Choroid plexus epithelial cell (primary cell): ENCODE measurements at regions not wholly inside any gene's neighbourhood (a gene's known extent, or its start where the extent isn't known, plus 50 kb on each side); places are given as distances from the start of the nearest gene placed in this dataset.

ENCODE experiments used
- DNase-seq: peaks from one replicate; pipeline ENCODE4 v3.0.0-alpha.2; 2010; ENCODE audit warnings: low read depth
- H3K4me3 ChIP-seq: 2 replicates; pipeline ENCODE4 v1.5.1; 2011; ENCODE audit warnings: low read depth, mild to moderate bottlenecking, control low read depth, low read length, moderate library complexity
- TF ChIP-seq, protein P1 (sequence below): conservative IDR thresholded peaks from 2 replicates; pipeline ENCODE4 v1.5.1; 2011; ENCODE audit warnings: low read depth, mild to moderate bottlenecking, control low read depth, inconsistent platforms, low read length, moderate library complexity

- peak; percentile 12 for DNase-seq
- TF ChIP-seq, protein P1, sequence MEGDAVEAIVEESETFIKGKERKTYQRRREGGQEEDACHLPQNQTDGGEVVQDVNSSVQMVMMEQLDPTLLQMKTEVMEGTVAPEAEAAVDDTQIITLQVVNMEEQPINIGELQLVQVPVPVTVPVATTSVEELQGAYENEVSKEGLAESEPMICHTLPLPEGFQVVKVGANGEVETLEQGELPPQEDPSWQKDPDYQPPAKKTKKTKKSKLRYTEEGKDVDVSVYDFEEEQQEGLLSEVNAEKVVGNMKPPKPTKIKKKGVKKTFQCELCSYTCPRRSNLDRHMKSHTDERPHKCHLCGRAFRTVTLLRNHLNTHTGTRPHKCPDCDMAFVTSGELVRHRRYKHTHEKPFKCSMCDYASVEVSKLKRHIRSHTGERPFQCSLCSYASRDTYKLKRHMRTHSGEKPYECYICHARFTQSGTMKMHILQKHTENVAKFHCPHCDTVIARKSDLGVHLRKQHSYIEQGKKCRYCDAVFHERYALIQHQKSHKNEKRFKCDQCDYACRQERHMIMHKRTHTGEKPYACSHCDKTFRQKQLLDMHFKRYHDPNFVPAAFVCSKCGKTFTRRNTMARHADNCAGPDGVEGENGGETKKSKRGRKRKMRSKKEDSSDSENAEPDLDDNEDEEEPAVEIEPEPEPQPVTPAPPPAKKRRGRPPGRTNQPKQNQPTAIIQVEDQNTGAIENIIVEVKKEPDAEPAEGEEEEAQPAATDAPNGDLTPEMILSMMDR: peak; percentile 16
- H3K4me3 ChIP-seq: no peak overlapping the region
These were observed 232.1 kb upstream of the KAZN start for GRCh38 chr1:14366091-14367018.

GRCh38 chr1:14367451-14367850, 231.0 kb upstream of the KAZN start:
- TF ChIP-seq, protein P1: no peak
- H3K4me3 ChIP-seq: no peak overlapping the region
- no peak for DNase-seq

- DNase-seq: no peak
- TF ChIP-seq, protein P1: no peak
These were observed 228.8 kb upstream of the KAZN start for GRCh38 chr1:14369526-14370213.

GRCh38 chr1:14371771-14372497, 226.6 kb upstream of the KAZN start:
- TF ChIP-seq, protein P1: no peak
- no peak for DNase-seq
- no peak overlapping the region for H3K4me3 ChIP-seq

More at GRCh38 chr1:14369526-14370213, 228.8 kb upstream of the KAZN start:
- H3K4me3 ChIP-seq: no peak overlapping the region

DNA sequence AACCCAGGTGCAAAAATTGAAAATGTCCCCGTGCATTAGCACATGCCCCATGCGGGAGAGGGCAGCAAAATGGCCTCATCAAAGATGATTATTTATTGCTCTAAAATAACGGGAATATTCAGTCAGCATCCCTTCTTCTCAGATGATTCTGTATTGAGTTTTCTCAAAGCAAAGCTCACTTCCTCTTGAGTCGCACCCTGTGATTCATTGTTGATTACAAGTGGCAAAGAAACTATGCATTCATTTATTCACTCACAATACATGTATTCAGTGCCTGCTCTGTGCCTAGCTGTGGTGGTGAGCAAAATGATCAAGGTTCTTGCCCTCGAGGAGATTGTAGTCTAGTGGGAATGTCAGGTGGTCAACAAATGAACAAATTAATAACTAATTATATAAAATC, 226.0 kb upstream of the KAZN start:
- no peak for DNase-seq

GRCh38 chr1:14373081-14373758, 225.3 kb upstream of the KAZN start:
- H3K4me3 ChIP-seq: no peak overlapping the region
- TF ChIP-seq, protein P1: no peak
- no peak for DNase-seq

More for the DNA sequence above, 226.0 kb upstream of the KAZN start:
- H3K4me3 ChIP-seq: no peak overlapping the region
- TF ChIP-seq, protein P1: no peak
